ENCODE measurements at regions not wholly inside any gene's neighbourhood (a gene's known extent, or its start where the extent isn't known, plus 50 kb on each side); places are given as distances from the start of the nearest gene placed in this dataset.

DNA sequence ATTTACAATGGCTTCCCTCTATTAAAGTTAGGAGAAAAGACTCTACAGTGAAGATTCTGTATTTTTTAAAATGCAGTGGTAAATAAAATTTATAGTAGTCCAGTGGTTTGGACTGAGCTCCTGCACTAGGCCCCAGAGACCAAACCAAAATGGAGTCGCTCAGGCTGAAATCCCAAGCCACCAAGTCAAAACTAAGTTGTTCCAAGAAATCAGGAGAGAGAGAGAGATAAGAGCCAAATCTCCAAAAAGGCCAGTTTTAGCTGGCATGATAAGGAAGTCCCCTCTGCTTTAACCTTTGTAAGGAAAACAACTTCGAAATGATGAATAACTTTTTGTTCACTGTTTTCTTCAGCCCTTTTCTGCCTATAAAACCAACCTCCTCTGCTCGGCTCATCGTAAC, 265.9 kb upstream of the KLF14 start:
- DNase-seq, result no peak

DNA sequence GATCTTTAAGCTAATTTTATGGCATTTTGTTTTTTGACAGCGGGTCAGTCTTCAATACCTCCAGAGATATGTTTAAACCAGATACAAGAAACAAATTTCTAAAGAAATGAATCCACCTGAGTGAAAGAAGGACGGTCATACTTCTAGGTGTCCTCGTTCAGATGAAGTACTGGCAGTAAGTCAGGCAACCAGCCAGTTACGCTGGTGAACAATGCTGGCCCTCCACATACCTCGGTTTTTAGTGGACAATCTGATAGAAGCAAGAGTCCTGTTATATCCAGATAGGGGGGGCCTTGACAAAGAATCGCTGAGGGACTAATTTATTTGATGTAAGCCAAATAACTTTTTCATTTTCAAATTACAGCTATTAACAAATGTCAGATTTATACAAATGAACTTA, 266.4 kb upstream of the KLF14 start:
- DNase-seq, result no peak

GRCh38 chr7:131000873-131001272, 266.9 kb upstream of the KLF14 start:
- DNase-seq, result no peak

DNA sequence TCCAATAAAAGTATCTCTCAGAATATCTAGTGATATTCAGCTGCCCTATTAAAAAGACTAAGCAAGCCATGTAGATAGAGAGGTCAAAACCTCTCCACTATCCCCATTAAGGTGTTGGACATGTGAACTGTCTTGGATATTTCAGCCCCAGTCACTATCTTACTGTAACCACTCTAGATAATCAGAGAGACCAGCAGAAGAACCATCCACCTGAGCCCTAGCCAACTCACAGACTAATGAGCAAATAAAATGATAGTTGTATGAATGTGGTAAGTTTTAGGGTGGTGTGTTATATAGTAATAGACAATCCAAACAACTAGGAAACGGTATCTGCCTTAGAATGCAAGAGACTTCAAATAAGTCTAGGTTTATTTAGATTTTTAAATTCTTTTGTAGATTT, 268.6 kb upstream of the KLF14 start:
- no peak for DNase-seq

GRCh38 chr7:131003634-131004033, 269.6 kb upstream of the KLF14 start:
- DNase-seq, result no peak

GRCh38 chr7:131004371-131004770, 270.4 kb upstream of the KLF14 start:
- no peak for DNase-seq

- no peak for DNase-seq
Measured at GRCh38 chr7:131007439-131008330, 273.7 kb upstream of the KLF14 start.

- DNase-seq, result no peak
Measured at GRCh38 chr7:131008840-131009711, 275.1 kb upstream of the KLF14 start.

GRCh38 chr7:131010029-131010716, 276.2 kb upstream of the KLF14 start:
- no peak for DNase-seq

DNA sequence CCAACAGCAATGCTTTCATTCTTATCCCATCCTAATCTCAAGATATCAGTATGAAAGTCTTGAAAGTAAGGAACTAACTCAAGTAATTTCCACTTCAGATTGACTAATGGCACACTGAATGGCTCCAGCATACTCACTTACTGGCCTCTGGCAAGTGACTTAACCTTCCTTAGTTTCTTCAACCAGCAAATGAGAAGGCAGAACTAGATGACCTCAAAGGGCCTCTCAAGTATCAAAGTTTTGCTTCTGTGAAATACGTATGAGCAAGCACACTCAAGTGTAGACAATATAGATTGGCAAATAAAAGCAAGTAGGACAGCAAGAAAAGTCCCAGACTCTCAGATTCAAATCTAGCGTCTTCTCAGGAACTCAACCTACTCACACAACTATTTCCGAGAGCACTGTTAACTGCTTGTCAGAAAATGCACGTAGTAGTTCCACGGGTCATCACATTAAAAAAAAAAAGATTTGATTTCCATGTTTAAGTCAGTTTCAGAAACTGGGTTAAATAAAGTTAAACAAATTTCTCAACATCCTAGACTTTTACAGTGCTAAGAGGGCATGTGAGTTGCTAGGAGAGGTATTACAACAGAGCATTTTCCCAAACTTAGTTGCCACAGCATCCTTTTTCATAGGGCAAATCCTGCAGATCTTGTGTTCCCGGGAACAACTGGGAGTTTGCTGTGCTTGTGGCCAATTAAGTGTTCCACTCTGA, 276.9 kb upstream of the KLF14 start:
- DNase-seq, result no peak

GRCh38 chr7:131011432-131011742, 277.4 kb upstream of the KLF14 start:
- no peak for DNase-seq

DNA sequence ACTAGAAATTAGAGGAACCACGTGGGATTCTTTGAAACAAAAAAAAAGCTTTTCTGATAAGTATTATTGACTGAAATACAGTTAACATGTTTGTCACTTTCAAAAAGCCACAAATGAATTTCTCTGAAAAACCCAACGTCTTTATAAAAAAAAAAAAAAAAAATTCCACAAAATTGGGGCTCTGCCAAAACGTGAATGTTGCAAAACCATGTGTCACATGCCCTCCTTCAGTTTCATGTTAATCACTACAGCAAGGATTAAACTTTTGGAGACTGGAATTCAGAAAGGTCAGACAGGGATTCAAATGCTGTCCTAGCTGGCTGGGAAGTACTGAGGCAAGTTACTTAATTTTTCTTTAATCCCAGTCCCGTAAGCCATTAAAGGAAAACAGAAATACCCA, 278.0 kb upstream of the KLF14 start:
- no peak for DNase-seq

DNA sequence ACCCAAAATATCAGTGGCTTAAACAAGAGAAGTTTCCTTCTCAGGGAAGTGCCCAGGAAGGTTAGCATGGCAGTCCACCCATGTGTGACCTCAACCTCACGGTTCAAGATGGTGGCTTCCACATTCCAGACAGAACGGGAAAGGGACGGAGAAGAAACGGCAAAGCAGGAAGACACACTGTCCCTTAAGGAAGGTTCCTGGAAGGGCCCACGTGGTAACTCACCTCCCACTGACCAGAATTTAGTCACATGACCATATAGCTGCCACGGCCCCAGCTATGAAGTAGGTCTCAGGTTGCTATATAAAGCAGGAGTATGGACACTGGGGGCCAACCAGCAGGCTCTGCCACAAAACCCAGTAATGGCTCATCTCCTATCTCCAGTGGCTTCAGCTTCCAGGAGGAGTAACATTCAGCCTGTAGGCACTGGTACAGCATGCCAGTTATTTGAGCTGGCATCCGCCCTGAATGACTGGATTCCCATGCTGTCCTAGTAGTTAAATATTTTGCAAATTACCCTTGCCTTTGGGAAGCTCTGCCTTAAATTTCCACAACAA, 278.5 kb upstream of the KLF14 start:
- no peak for DNase-seq

GRCh38 chr7:131013716-131014115, 279.7 kb upstream of the KLF14 start:
- no peak for DNase-seq

GRCh38 chr7:131014906-131015656, 281.1 kb upstream of the KLF14 start:
- DNase-seq, result no peak

GRCh38 chr7:131015657-131015958, 281.6 kb upstream of the KLF14 start:
- no peak for DNase-seq

GRCh38 chr7:131016230-131016629, 282.2 kb upstream of the KLF14 start:
- DNase-seq, result no peak

DNA sequence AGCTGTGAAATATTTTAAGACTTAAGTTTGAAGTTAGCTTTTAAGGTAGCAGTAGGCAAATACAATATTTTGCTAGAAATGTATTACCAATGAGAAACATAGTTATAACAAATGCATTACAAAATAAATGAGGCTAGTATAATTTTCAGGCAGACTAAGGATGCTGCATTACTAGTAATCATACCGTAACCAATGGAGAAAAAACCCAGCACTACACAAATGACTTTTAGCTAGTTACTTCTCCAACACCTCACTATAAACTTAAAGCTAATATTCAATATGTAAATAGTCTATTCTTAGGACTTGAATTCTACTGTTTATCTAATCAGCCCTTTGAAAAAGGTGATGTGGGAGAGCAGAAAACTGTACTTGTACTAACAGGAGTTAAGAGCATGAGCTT, 285.3 kb upstream of the KLF14 start:
- DNase-seq, result no peak

DNA sequence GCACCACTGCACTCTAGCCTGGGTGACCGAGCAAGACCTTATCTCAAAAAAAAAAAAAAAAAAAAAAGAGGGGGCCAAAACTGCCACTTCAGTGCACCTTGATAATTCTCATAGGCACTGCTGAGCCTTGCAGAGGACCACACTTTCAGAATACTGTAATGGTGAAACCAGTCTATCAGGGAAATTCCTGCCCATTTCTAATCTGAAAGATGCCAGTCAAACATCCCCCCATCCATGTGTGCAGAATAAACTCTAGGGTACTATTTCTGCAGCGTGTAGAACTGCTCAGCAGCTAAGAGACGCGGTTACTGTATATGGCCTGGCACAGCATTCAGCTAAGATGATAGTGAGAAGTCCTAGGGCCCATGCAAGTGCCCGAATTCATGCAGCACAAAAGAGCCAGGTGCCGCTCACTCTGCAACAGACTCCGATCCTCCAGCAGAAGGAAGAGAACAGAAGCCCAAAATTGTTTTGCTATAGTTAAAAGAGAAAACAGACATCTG, 286.8 kb upstream of the KLF14 start:
- no peak for DNase-seq

DNA sequence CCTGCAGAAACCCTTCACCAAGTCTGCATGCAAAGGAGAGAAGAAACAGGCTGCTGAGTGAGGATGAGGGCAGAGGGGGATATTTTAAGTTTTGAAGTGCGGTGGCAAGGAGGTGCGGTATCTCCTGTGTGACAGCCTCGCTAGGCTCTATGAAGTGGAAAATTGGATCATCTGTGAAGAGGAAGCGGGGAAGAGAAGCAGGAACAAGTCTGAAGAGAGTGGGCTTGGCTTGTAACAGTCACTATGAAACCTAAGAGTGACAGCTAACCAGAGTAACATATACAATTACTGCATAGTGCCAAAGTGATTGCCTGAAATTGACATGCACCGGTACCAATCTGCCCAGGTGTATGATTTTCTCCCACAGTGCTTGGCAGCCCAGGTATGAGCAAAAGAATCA, 287.5 kb upstream of the KLF14 start:
- DNase-seq, result no peak

DNA sequence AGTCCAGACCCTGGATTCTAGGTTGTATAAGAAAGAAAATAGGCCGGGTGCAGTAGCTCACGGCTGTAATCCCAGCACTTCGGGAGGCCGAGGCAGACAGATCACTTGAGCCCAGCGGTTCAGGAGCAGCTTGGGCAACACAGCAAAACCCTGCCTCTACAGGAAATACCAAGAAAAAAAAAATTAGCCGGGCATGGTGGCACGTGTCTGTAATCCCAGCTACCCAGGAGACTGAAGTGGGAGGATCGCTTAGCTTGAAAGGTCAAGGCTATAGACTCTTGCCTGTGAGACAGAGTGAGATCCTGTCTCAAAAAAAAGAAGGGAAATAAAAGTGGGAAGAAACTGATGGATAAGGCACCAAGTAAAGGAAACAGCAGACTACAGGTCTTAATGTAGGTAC, 287.9 kb upstream of the KLF14 start:
- DNase-seq, result no peak

Data from activated CD4-positive, alpha-beta T cell treated with anti-CD3 and anti-CD28 coated beads, Interleukin-2, amount 50 U/mL, for 1 hour (primary cell).